ENCODE measurements at regions not wholly inside any gene's neighbourhood (a gene's known extent, or its start where the extent isn't known, plus 50 kb on each side); places are given as distances from the start of the nearest gene placed in this dataset.

- no peak for DNase-seq
These were observed 535.0 kb downstream of the FOXG1 start for GRCh38 chr14:29301571-29301970.

GRCh38 chr14:29310210-29310609 is 543.6 kb downstream of the FOXG1 start:
- DNase-seq, result no peak

GRCh38 chr14:29310757-29311156 is 544.2 kb downstream of the FOXG1 start:
- no peak for DNase-seq

GRCh38 chr14:29311983-29312382 is 545.4 kb downstream of the FOXG1 start:
- DNase-seq, result no peak

- no peak for DNase-seq
These were observed 550.3 kb downstream of the FOXG1 start for GRCh38 chr14:29316936-29317335.

GRCh38 chr14:29317423-29317822 is 550.8 kb downstream of the FOXG1 start:
- no peak for DNase-seq

GRCh38 chr14:29320286-29320685 is 553.7 kb downstream of the FOXG1 start:
- DNase-seq, result no peak

GRCh38 chr14:29321646-29322045 is 555.1 kb downstream of the FOXG1 start:
- peak; percentile 2 for DNase-seq

GRCh38 chr14:29339494-29340172 is 573.0 kb downstream of the FOXG1 start:
- no peak for DNase-seq

- no peak for DNase-seq
These were observed 579.1 kb downstream of the PRKD1 start for GRCh38 chr14:29348504-29348903.

- no peak for DNase-seq
These were observed 577.2 kb downstream of the PRKD1 start for GRCh38 chr14:29350496-29350895.

- DNase-seq, result no peak
These were observed 575.5 kb downstream of the PRKD1 start for GRCh38 chr14:29351996-29352705.

GRCh38 chr14:29352706-29353080 is 575.0 kb downstream of the PRKD1 start:
- no peak for DNase-seq

GRCh38 chr14:29353513-29353912 is 574.1 kb downstream of the PRKD1 start:
- DNase-seq, result no peak

- no peak for DNase-seq
These were observed 573.2 kb downstream of the PRKD1 start for GRCh38 chr14:29354486-29354885.

- no peak for DNase-seq
These were observed 572.3 kb downstream of the PRKD1 start for GRCh38 chr14:29355331-29355730.

- no peak for DNase-seq
These were observed 571.8 kb downstream of the PRKD1 start for GRCh38 chr14:29355846-29356245.

- no peak for DNase-seq
These were observed 567.0 kb downstream of the PRKD1 start for GRCh38 chr14:29360656-29361055.

GRCh38 chr14:29370024-29370423 is 557.6 kb downstream of the PRKD1 start:
- no peak for DNase-seq

- no peak for DNase-seq
These were observed 551.4 kb downstream of the PRKD1 start for GRCh38 chr14:29376237-29376636.

GRCh38 chr14:29380826-29381225 is 546.8 kb downstream of the PRKD1 start:
- no peak for DNase-seq

GRCh38 chr14:29388571-29388970 is 539.1 kb downstream of the PRKD1 start:
- no peak for DNase-seq

GRCh38 chr14:29390081-29390832 is 537.4 kb downstream of the PRKD1 start:
- no peak for DNase-seq

- DNase-seq, result no peak
These were observed 536.4 kb downstream of the PRKD1 start for GRCh38 chr14:29391231-29391630.
